GM06990 (cell line): ENCODE measurements at regions not wholly inside any gene's neighbourhood (a gene's known extent, or its start where the extent isn't known, plus 50 kb on each side); places are given as distances from the start of the nearest gene placed in this dataset.

Experiments
- DNase-seq: peaks from one replicate; pipeline ENCODE4 v3.0.0-alpha.2; 2011; ENCODE audit not compliant: insufficient read length; ENCODE audit errors: extremely low read depth
- H3K27me3 ChIP-seq: replicated peaks from 2 replicates; pipeline ENCODE4 v1.6.0; 2011; ENCODE audit warnings: low read length; ENCODE audit not compliant: control insufficient read depth, insufficient read depth
- H3K36me3 ChIP-seq: 2 replicates; pipeline ENCODE4 v1.5.1; 2011; ENCODE audit warnings: low read length; ENCODE audit not compliant: control insufficient read depth, insufficient read depth
- H3K4me3 ChIP-seq: replicated peaks from 2 replicates; pipeline ENCODE4 v1.5.1; 2011; ENCODE audit warnings: low read depth, mild to moderate bottlenecking, control low read depth, low read length
- CTCF ChIP-seq: IDR thresholded peaks from 2 replicates; pipeline ENCODE4 v1.5.1; 2011; ENCODE audit warnings: low read length, control low read depth, mild to moderate bottlenecking, inconsistent platforms; ENCODE audit not compliant: insufficient read depth, poor library complexity, severe bottlenecking

GRCh38 chr5:56482363-56482762 lies 249.2 kb upstream of the ANKRD55 start:
- no peak for TF ChIP-seq CTCF
- no peak overlapping the region for H3K4me3 ChIP-seq
- no peaks in the 10 kb centered on the region for H3K27me3 ChIP-seq
- no peaks in the 10 kb centered on the region for H3K36me3 ChIP-seq
- no peak for DNase-seq

GRCh38 chr5:56481428-56482357 lies 248.6 kb upstream of the ANKRD55 start:
- TF ChIP-seq CTCF = peak; percentile 52
- no peaks in the 10 kb centered on the region for H3K36me3 ChIP-seq
- H3K4me3 ChIP-seq = peak overlapping the region; percentile 56
- no peaks in the 10 kb centered on the region for H3K27me3 ChIP-seq
- peak; percentile 37 for DNase-seq

- TF ChIP-seq CTCF = no peak
- DNase-seq = peak; percentile 10
- no peaks in the 10 kb centered on the region for H3K36me3 ChIP-seq
- H3K4me3 ChIP-seq = peak overlapping the region; percentile 56
- no peaks in the 10 kb centered on the region for H3K27me3 ChIP-seq
Observed at GRCh38 chr5:56480705-56481427, 247.7 kb upstream of the ANKRD55 start.

GRCh38 chr5:56480078-56480704 lies 247.1 kb upstream of the ANKRD55 start:
- peak; percentile 32 for DNase-seq
- peak overlapping the region; percentile 56 for H3K4me3 ChIP-seq
- no peaks in the 10 kb centered on the region for H3K27me3 ChIP-seq
- no peak for TF ChIP-seq CTCF
- H3K36me3 ChIP-seq = no peaks in the 10 kb centered on the region

GRCh38 chr5:56479696-56480077 lies 246.6 kb upstream of the ANKRD55 start:
- no peak for TF ChIP-seq CTCF
- Histone ChIP-seq H3K36me3 (no peaks in the 10 kb centered on the region), H3K27me3 (no peaks in the 10 kb centered on the region), H3K4me3 (peak overlapping the region; percentile 56)
- DNase-seq = peak; percentile 24
